ENCODE measurements at regions not wholly inside any gene's neighbourhood (a gene's known extent, or its start where the extent isn't known, plus 50 kb on each side); places are given as distances from the start of the nearest gene placed in this dataset.

- no peak for TF ChIP-seq POLR2A (IDR thresholded peaks at IDR 0.05)
- no peak for TF ChIP-seq CTCF (IDR thresholded peaks at IDR 0.05)
Observed at GRCh38 chr2:38492042-38492615, 110.6 kb downstream of the HNRNPLL start.
